Stomach (tissue), 4 donors: ENCODE measurements at regions not wholly inside any gene's neighbourhood (a gene's known extent, or its start where the extent isn't known, plus 50 kb on each side); places are given as distances from the start of the nearest gene placed in this dataset.

Experiments used
- CTCF ChIP-seq, 7 experiments: fragments of 450-650 bp in 4 of 7; fragments of 200-600 bp in 3 of 7; sonication (generic) in 3 of 7; IDR thresholded peaks; one replicate each; pipeline ENCODE4 v1.5.1; 2016 to 2019; ENCODE audit warnings: antibody characterized with exemption in 7 of 7, control low read depth in 2 of 7, mild to moderate bottlenecking in 1 of 7
- POLR2A ChIP-seq, 4 donors: fragments of 450-650 bp; IDR thresholded peaks; one replicate each; pipeline ENCODE4 v1.6.1; 2016; ENCODE audit warnings: antibody characterized with exemption in 4 of 4, control low read depth in 2 of 4, mild to moderate bottlenecking in 1 of 4, moderate library complexity in 1 of 4

GRCh38 chr1:30102605-30103004 lies 620.8 kb downstream of the MATN1 start:
- TF ChIP-seq POLR2A (IDR thresholded peaks at IDR 0.05), result no peak
- no peak for TF ChIP-seq CTCF (IDR thresholded peaks at IDR 0.05)
